ENCODE measurements at regions not wholly inside any gene's neighbourhood (a gene's known extent, or its start where the extent isn't known, plus 50 kb on each side); places are given as distances from the start of the nearest gene placed in this dataset.

GRCh38 chr9:1759009-1759408 lies 256.1 kb upstream of the SMARCA2 start:
- no peak overlapping the region for H3K4me3 ChIP-seq (ENCODE audit: low read length)
- no peak for DNase-seq (ENCODE audit: low read depth, low spot score)

- DNase-seq (ENCODE audit: low read depth, low spot score), result no peak
- no peak overlapping the region for H3K4me3 ChIP-seq (ENCODE audit: low read length)
Observed at GRCh38 chr9:1759771-1760300, 255.3 kb upstream of the SMARCA2 start.

DNA sequence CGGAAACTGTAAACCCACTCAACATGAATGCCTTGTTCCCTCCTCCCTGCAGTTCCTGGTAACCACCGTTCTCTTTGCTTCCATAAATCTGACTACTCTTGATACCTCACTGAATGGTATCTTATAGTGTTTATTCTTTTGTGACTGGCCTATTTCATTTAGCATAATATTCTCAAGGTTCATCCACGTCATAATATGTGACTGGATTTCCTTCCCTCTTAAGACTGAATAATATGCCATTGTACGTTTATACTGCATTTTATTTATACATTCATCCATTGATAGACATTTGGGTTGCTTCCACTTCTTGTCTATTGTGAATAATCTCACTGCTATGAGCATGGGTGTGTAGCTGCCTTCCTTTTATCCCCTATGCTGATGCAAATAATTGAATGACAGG lies 253.3 kb upstream of the SMARCA2 start:
- DNase-seq (ENCODE audit: low read depth, low spot score), result no peak

GRCh38 chr9:1766042-1766441 lies 249.1 kb upstream of the SMARCA2 start:
- DNase-seq (ENCODE audit: low read depth, low spot score), result no peak

More for the DNA sequence above, 253.3 kb upstream of the SMARCA2 start:
- no peak overlapping the region for H3K4me3 ChIP-seq (ENCODE audit: low read length)

DNA sequence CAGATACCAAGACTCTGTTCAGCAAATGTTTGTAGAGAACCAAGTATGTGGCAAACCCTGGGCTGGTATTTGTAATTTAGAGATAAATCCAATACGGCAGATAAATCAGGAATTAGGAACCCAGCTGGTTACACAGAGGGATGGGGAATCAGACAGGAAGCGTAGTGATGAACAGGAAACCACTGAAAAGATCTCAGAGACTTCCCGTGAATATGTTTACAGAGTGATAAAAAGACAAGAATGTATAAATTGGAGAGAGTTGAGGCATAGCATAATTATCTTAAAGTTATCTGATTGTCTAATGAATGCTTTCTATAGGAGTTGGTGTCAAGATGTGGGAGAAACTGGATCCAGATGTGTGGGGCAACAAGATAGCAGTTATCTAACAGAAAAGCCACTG lies 246.6 kb upstream of the SMARCA2 start:
- peak; percentile 16 for DNase-seq (ENCODE audit: low read depth, low spot score)
- H3K4me3 ChIP-seq (ENCODE audit: low read length), result no peak overlapping the region

More at GRCh38 chr9:1766042-1766441, 249.1 kb upstream of the SMARCA2 start:
- H3K4me3 ChIP-seq (ENCODE audit: low read length), result no peak overlapping the region

DNA sequence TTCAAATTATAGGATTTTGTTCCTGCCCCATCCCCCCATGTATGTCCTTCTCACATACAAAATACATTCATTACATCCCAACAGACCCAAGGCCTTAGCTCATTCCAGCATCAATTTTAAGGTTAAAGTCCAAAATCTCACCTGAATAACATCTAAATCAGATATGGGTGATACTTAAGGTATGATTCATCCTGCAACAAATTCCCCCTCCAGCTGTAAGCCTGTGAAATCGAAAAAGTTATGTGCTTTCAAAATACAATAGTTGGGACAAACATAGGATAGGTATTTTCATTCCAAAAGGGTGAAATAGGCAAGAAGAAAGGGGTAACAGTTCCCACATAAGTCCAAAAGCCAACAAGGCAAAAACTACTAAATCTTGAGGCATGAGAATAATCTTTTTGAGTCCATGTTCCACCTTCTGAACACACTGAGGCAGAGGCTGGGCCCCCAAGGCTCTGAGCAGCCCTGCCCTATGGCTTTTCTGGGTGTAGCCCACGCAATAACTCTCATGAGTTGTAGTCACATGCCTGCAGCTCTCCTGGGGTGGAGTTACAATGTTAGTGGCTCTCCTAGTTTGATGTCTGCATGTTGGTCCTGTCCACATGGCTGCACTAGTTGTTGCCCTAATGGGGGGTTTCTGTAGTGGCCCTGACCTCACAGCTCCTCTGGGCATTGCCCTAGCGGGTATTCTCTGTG lies 243.9 kb upstream of the SMARCA2 start:
- no peak for DNase-seq (ENCODE audit: low read depth, low spot score)

GRCh38 chr9:1775230-1775629 lies 239.9 kb upstream of the SMARCA2 start:
- no peak for DNase-seq (ENCODE audit: low read depth, low spot score)
- no peak overlapping the region for H3K4me3 ChIP-seq (ENCODE audit: low read length)

More for the DNA sequence above, 243.9 kb upstream of the SMARCA2 start:
- H3K4me3 ChIP-seq (ENCODE audit: low read length), result no peak overlapping the region

- no peak overlapping the region for H3K4me3 ChIP-seq (ENCODE audit: low read length)
- DNase-seq (ENCODE audit: low read depth, low spot score), result no peak
Observed at GRCh38 chr9:1776668-1777067, 238.5 kb upstream of the SMARCA2 start.

DNA sequence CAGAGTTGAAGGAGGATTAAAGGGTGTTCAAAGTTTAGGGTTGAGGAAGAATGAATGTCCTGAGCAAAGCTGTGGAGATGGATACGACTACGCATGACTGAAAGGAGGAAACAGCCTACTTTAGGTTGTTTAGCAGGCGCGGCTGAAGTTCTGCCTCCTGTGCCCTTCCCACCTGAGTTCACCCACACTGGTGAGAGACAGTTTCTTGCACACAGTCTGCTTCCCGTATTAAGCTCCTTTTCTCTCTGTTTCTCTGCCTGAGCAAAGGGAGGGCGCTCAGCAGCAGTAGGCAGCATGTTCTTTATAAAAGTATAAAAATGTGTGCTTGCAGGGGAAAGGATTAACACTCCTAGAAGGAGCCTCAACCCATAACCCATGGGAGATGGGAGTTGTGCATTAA lies 224.0 kb upstream of the SMARCA2 start:
- no peak overlapping the region for H3K4me3 ChIP-seq (ENCODE audit: low read length)
- no peak for DNase-seq (ENCODE audit: low read depth, low spot score)

DNA sequence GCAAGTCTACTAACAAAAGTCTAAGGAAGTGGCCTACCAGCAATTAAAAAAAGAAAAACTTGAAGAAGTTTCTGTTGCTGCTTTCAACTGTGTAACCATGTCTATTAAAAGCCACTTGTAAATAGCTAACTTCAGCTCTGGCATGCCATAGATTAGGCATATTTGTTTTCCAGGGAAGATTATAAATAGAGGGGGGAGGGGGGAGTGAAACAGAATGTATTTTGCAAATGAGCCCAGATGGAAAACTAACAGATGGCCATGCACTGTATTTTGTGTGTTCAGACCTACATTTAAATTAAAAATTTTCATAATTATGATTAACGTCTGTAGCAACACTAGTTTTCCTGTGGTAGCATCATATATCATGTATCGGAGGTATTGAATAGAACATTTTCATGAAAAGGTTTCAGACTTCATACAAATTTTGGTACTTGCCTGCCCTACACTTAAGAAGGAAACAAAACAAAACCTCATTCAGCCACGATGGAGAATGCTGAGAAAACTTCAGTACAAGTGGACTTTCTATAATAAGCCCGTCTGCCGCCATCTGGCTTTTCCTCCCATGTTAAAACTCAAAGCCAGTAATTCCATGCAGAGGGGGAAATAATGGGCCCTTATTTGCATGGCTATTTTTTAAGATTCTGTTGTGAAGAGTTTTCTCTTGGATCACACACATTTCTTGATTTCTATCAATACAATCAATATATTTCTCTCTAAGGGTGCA lies 220.4 kb upstream of the SMARCA2 start:
- DNase-seq (ENCODE audit: low read depth, low spot score), result no peak
- no peak overlapping the region for H3K4me3 ChIP-seq (ENCODE audit: low read length)

- DNase-seq (ENCODE audit: low read depth, low spot score), result no peak
- H3K4me3 ChIP-seq (ENCODE audit: low read length), result no peak overlapping the region
Observed at GRCh38 chr9:1804128-1804865, 210.8 kb upstream of the SMARCA2 start.

DNA sequence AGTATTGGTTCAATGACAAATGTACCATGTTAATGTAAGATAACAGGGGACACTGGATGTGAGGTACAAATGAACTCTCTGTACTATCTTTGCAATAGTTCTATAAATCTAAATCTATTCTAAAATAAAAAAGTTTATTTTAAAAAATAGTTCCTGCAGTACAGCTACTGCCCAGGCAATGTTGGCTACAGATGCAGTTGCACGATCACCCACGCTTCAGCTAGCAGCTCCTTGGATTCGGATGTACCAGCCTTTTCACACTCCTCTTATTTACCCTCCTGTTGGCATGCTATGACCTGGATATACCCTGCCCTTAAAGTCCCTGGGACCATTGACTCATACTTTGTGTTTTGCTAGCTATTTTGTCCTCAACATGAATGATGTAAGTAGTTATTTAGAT lies 185.4 kb upstream of the SMARCA2 start:
- no peak for DNase-seq (ENCODE audit: low read depth, low spot score)

DNA sequence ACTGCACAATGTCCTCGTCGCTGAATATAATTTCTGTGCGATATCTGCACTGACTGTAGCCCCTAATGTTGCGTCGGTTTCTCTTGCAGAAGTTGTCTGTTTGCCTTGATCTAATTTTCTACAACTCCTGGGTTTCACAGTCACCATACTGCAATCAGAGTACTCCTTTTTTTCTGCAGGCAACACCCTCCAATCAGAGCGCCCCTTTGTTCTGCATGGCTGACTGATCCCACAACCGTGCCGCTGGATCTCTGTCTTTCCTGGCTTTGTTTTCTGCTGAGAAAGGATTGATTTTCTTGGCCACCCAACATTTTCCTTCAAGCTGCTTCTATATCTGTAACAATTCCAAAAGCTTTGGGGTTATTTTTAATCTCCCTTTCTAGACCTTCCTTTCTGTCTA lies 182.2 kb upstream of the SMARCA2 start:
- no peak for DNase-seq (ENCODE audit: low read depth, low spot score)
- H3K4me3 ChIP-seq (ENCODE audit: low read length), result no peak overlapping the region

More for the DNA sequence above, 185.4 kb upstream of the SMARCA2 start:
- H3K4me3 ChIP-seq (ENCODE audit: low read length), result no peak overlapping the region

GRCh38 chr9:1837453-1838084 lies 177.6 kb upstream of the SMARCA2 start:
- DNase-seq (ENCODE audit: low read depth, low spot score), result peak; percentile 4
- H3K4me3 ChIP-seq (ENCODE audit: low read length), result no peak overlapping the region

DNA sequence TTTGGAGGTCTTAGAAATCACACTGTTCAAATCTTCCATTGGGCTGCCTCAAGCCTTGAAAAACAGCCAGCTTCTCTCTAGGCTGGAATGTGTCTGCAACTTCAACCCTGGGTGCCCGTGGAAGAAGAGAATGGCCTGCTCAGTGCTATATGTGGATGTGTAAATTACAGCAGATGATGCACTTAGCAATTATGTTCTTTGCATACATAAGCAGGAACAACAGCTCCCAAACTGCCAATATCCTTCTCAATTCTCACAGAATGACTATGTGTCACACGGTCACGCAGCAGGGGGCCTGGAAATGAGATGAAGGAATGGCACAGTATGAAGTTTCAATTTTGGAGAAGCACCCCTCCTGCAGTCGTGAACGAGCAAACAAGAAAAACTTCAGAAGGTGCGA lies 175.2 kb upstream of the SMARCA2 start:
- DNase-seq (ENCODE audit: low read depth, low spot score), result no peak
- H3K4me3 ChIP-seq (ENCODE audit: low read length), result no peak overlapping the region

- H3K4me3 ChIP-seq (ENCODE audit: low read length), result no peak overlapping the region
- no peak for DNase-seq (ENCODE audit: low read depth, low spot score)
Observed at GRCh38 chr9:1845425-1845824, 169.7 kb upstream of the SMARCA2 start.

GRCh38 chr9:1855726-1856125 lies 159.4 kb upstream of the SMARCA2 start:
- no peak for DNase-seq (ENCODE audit: low read depth, low spot score)
- H3K4me3 ChIP-seq (ENCODE audit: low read length), result no peak overlapping the region

DNA sequence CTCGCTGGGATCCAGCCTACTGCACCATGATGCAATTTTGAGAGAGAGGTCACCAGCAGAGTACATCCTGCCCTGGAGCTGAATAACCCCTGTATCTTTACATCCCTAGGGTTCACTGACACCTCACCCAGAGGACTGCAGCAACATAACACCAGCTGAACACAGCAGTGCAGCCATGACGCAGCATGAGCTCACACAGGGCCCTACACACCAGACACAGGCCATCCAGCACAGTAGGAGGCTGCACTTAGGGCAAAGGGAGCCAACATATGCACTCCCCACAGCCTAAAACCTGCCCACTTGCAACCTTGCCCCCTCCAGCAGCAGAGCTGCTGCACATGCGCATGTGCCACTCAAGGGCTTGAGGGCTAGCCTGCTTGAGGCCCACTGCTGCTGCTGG lies 157.3 kb upstream of the SMARCA2 start:
- no peak for DNase-seq (ENCODE audit: low read depth, low spot score)
- H3K4me3 ChIP-seq (ENCODE audit: low read length), result no peak overlapping the region

DNA sequence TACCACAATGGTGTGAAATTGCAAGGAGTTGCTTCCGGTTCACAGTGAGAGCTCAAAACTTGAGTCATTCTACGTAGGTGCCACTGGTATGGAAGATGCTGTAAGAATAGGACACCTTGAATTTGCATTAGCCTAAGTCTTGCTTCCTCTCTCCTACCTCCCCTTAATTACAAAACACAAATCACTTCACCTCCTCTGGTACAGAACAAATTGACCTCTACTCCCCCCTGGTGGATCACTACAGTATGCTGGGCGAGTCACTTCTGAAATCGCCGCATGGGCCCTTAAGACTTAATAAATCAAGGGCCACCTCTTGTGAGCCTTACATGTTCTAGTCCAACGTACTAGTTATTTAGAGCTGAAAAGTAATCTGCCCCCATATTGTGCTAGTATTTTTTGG lies 145.3 kb upstream of the SMARCA2 start:
- H3K4me3 ChIP-seq (ENCODE audit: low read length), result no peak overlapping the region
- peak; percentile 36 for DNase-seq (ENCODE audit: low read depth, low spot score)
